GM19240 (cell line): ENCODE measurements at regions not wholly inside any gene's neighbourhood (a gene's known extent, or its start where the extent isn't known, plus 50 kb on each side); places are given as distances from the start of the nearest gene placed in this dataset.
"Not testable (repeated sequence)": the region's sequence is repeated elsewhere in the genome, so short reads cannot be mapped to it uniquely, and the experiment has no call there.

Experiments
- DNase-seq: peaks from one replicate; pipeline ENCODE4 v3.0.0; 2011; ENCODE audit warnings: low spot score; ENCODE audit not compliant: insufficient read length

GRCh38 chr4:138332415-138332814, 90.3 kb upstream of the SLC7A11 start:
- DNase-seq = not testable (repeated sequence)

DNA sequence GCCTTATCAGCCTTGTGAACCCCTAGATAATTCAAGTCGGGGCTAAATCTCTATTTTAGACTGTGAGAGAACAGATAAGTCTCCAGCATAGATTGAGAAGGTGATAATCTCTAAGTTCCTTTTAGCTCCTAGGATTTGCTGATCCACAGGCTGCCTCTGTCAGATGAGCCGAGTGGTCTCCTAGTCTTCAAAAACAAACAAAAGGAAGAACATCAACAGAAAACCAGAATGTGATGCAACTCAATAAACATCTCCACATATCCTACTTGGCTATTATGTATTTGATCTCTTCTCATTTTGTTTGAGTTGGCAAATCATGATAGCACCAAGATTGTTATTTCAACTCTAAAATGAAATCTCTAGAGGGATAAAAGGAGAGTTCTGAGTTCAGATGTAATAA, 88.4 kb upstream of the SLC7A11 start:
- DNase-seq = no peak

DNA sequence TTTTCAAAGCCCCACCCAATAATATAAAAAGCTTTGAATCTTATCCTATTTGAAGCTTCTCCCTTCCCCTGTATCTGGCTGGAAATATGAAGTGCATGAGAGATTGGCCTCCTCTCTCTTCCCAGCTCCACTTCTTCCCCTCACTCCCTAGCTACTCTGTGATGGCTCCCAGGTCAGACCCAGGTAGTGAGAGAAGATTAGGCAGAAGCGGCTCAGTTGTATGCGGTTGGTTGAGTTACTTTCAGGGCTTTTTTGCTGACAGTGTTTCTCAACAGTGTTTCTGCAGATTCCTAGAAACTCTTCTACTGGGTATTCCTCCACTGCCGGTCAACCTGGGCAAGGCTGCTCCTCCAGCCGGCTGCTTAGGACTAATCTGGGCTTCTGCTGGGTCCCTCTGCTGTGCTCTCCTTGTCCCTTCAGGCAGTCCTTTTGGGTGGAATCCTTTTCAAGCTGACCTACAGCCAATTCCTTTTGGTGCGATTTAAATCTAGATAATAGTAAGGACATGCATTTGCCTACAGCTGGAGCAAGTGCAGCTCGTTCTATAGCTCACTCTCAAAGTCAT, 87.4 kb upstream of the SLC7A11 start:
- DNase-seq = no peak

- DNase-seq = no peak
Observed at GRCh38 chr4:138327338-138327737, 85.2 kb upstream of the SLC7A11 start.

DNA sequence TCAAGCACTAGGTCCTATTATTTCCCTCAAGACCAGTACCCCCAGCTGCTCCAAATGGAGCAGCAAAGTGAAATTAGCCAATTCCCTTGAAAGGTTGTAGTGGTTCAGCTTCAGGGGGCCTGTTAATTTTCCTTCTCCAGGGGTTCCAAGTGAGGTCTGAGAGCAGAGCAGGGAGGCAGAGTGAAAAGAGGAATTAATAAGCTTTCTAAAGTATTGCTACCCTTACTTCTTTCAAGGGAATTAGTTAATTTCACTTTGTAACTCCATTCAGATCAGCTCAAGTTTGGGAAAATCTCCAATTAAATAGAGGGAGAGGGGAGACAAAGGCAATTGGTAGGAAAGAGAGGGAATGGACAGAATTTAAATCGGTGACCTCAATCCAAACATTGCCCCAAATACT, 78.7 kb upstream of the SLC7A11 start:
- no peak for DNase-seq

DNA sequence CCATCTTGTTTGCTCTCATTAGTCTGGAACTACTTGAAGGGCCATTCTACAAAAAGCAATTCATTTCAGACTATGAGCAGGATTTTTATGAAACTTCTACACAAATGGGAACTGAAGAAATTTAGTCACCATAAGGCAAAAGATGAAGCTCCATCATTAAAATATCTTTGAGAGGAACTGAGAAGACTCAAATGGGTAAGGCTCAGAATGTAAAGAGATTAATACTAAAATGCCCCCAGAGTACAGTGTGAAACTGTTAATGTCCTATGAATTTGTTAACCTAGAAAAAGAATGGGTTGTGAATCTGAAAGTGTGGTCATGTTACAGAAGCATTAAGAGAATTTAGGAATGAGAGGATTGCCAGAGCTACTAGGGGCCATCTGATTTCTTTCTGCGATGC, 77.9 kb upstream of the SLC7A11 start:
- no peak for DNase-seq

- no peak for DNase-seq
Observed at GRCh38 chr4:138317175-138317748, 75.1 kb upstream of the SLC7A11 start.

GRCh38 chr4:138312536-138312911, 70.4 kb upstream of the SLC7A11 start:
- no peak for DNase-seq

- no peak for DNase-seq
Observed at GRCh38 chr4:138311771-138312535, 69.8 kb upstream of the SLC7A11 start.

GRCh38 chr4:138310991-138311390, 68.8 kb upstream of the SLC7A11 start:
- no peak for DNase-seq

GRCh38 chr4:138310498-138310897, 68.3 kb upstream of the SLC7A11 start:
- DNase-seq = no peak

- DNase-seq = no peak
Observed at GRCh38 chr4:138308356-138308755, 66.2 kb upstream of the SLC7A11 start.

DNA sequence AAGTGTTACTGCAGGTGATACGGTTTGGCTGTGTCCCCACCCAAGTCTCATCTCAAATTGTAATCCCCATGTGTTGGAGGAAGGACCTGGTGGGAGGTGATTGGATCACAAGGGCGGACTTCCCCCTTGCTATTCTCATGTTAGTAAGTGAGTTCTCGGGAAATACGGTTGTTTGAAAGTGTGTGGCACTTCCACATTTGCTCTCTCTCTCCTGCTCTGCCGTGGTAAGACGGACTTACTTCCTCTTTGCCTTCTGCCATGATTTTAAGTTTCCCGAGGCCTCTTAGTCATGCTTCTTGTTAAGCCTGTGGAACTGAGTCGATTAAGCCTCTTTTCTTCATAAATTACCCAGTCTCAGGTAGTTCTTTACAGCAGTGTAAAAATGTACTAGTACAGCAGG, 65.2 kb upstream of the SLC7A11 start:
- DNase-seq = no peak

DNA sequence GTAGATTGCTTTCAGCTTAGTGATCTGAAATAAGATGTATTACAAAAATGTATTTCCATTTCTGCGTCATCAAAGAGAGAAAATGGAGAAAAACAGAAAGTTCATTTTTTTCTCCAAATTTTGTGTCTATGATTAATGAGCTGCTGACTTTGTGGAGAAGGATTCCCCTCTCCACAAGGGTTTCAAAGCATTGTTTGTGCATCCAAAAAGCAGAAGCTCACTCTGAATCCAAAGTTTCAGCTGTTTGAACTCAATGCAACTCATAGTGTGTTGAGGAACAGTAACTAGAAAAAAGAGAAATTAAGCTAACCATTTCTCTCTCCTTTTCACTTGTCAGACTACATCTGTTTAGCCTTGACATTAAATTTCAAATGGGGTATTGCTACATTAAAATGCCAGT, 62.9 kb upstream of the SLC7A11 start:
- DNase-seq = no peak

- DNase-seq = no peak
Observed at GRCh38 chr4:138301536-138301935, 59.4 kb upstream of the SLC7A11 start.

DNA sequence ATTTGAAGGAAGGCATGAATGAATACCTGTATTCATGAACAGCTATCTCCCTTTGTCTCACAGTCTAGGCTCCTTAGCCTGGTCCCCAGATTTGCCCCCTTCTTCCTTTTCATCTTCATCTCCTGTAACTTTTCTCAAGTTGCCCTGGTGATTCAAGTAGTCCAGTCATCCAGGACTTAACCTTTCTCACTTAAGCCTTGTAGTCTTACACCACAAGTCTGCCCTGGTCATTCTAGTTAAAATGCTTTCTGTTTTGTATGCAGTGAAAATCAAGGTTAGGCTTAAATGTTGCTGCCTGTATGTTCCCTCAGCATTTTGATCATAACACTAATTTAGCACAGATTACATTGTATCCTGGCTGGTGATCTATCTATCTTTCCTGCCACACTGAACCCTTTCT, 58.5 kb upstream of the SLC7A11 start:
- DNase-seq = no peak

GRCh38 chr4:138299881-138300280, 57.7 kb upstream of the SLC7A11 start:
- DNase-seq = no peak

GRCh38 chr4:138298866-138299265, 56.7 kb upstream of the SLC7A11 start:
- no peak for DNase-seq

- no peak for DNase-seq
Observed at GRCh38 chr4:138298431-138298830, 56.3 kb upstream of the SLC7A11 start.

DNA sequence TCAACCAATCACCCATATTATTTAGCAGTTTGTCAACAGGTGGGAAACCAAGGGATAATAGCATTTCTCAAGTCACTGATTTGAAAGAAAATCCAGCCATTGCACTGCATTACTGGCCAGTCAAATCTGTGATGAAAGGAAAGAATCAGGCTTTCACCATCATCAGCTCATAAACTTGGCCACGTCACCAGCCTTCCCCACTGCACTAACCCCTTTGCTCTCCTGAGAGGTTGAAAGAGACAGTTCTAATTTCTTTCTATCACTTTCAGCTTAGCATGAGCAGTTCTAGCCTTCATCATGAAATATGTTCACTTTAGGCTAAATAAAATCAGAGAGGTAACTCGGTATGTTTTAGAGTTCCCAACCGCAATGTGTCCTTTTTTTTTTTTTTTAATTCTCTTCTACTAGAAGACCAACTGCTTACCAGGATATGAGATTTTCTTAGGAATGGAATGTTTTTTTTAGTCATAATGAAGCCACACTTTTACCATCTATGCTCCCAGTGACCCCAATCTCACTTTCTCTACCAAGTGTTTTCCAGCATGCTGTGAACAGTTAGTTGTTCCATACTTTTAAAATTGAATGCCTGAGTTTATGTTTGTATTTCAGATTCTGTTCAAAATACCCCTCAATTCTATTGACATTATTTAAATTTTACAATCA, 55.7 kb upstream of the SLC7A11 start:
- DNase-seq = no peak

- DNase-seq = no peak
Observed at GRCh38 chr4:138292321-138292720, 50.2 kb upstream of the SLC7A11 start.
